ENCODE measurements at regions not wholly inside any gene's neighbourhood (a gene's known extent, or its start where the extent isn't known, plus 50 kb on each side); places are given as distances from the start of the nearest gene placed in this dataset.

- no peak for TF ChIP-seq RXRA (IDR thresholded peaks at IDR 0.05; ENCODE audit: insufficient read depth, low read depth, low read length)
- TF ChIP-seq SP1 (IDR thresholded peaks at IDR 0.05; ENCODE audit: low read depth, low read length): 0 out of 2 replicates have a peak, but pooled peaks have one; percentile 13
- TF ChIP-seq SAP30 (IDR thresholded peaks at IDR 0.05; ENCODE audit: insufficient read depth, insufficient replicate concordance, low read length): no peak
- 0 out of 4 replicates have a peak, but pooled peaks of 1 of the 2 experiments have one; percentile 2 for TF ChIP-seq RAD21 (IDR thresholded peaks at IDR 0.05 in 1 of 2, conservative IDR thresholded peaks at IDR 0.05 in 1 of 2; ENCODE audit: low read depth in 2 of 2, low read length in 2 of 2)
- TF ChIP-seq POLR2A (IDR thresholded peaks at IDR 0.05; ENCODE audit: control extremely low read depth in 1 of 2, low read depth in 2 of 2, low read length in 2 of 2): no peak
- TF ChIP-seq GTF2F1 (IDR thresholded peaks at IDR 0.05; ENCODE audit: borderline replicate concordance, low read depth, low read length): no peak
- no peak for TF ChIP-seq CEBPB (IDR thresholded peaks at IDR 0.05; ENCODE audit: low read depth, low read length)
Measured at GRCh38 chr18:34592961-34593382, 117.1 kb upstream of the DTNA start (continued).
